ENCODE measurements at regions not wholly inside any gene's neighbourhood (a gene's known extent, or its start where the extent isn't known, plus 50 kb on each side); places are given as distances from the start of the nearest gene placed in this dataset.

DNA sequence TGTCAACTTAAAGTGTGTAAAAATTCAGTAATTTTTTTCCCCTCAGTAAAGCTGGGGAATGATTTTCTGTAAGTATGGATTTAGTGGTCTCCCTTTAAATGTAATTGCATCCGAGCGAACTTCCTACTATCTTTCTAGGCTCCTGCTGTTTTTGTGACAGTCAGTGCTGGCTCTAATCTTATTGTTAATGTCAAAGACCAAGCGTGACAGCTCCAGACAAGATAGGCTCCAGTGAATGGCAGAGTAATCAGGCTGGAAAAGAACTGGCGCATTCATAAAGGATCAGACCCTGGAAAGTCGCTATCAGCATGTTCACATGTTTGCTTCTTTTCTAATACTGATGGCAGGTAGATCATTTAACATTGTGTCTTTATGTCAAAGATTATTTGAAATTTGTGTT lies 908.0 kb upstream of the ATXN8OS start:
- WGBS, 2 donors: 61 to 65% methylated on average over 5 of the region's 5 CpGs
- DNase-seq: no peak
- TF ChIP-seq POLR2A (IDR thresholded peaks at IDR 0.05): no peak
- TF ChIP-seq, protein P1, sequence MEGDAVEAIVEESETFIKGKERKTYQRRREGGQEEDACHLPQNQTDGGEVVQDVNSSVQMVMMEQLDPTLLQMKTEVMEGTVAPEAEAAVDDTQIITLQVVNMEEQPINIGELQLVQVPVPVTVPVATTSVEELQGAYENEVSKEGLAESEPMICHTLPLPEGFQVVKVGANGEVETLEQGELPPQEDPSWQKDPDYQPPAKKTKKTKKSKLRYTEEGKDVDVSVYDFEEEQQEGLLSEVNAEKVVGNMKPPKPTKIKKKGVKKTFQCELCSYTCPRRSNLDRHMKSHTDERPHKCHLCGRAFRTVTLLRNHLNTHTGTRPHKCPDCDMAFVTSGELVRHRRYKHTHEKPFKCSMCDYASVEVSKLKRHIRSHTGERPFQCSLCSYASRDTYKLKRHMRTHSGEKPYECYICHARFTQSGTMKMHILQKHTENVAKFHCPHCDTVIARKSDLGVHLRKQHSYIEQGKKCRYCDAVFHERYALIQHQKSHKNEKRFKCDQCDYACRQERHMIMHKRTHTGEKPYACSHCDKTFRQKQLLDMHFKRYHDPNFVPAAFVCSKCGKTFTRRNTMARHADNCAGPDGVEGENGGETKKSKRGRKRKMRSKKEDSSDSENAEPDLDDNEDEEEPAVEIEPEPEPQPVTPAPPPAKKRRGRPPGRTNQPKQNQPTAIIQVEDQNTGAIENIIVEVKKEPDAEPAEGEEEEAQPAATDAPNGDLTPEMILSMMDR (IDR thresholded peaks at IDR 0.05): no peak

GRCh38 chr13:69198706-69199105 lies 908.9 kb upstream of the ATXN8OS start:
- no peak overlapping the region for H3K4me3 ChIP-seq
- H3K9me3 ChIP-seq: no peaks in the 10 kb centered on the region
- intact Hi-C loops (cut with DNase I; ENCODE audit: low total_unique reads): no loop called here
- WGBS, 2 donors: 92 to 97% methylated on average over 2 of the region's 2 CpGs
- H3K27me3 ChIP-seq: no peaks in the 10 kb centered on the region
- no peak for DNase-seq
- H3K4me1 ChIP-seq: no peaks in the 10 kb centered on the region
- TF ChIP-seq, protein P1 (IDR thresholded peaks at IDR 0.05): no peak
- TF ChIP-seq POLR2A (IDR thresholded peaks at IDR 0.05): no peak
- H3K27ac ChIP-seq: no peak overlapping the region
- no peaks in the 10 kb centered on the region for H3K36me3 ChIP-seq (ENCODE audit: low read depth, missing control alignments)

More for the DNA sequence above, 908.0 kb upstream of the ATXN8OS start:
- intact Hi-C loops (cut with DNase I; ENCODE audit: low total_unique reads): no loop called here
- Histone ChIP-seq H3K4me1 (no peaks in the 10 kb centered on the region), H3K36me3 (ENCODE audit: low read depth, missing control alignments) (no peaks in the 10 kb centered on the region), H3K9me3 (no peaks in the 10 kb centered on the region), H3K27me3 (no peaks in the 10 kb centered on the region), H3K27ac (no peak overlapping the region), H3K4me3 (no peak overlapping the region)

DNA sequence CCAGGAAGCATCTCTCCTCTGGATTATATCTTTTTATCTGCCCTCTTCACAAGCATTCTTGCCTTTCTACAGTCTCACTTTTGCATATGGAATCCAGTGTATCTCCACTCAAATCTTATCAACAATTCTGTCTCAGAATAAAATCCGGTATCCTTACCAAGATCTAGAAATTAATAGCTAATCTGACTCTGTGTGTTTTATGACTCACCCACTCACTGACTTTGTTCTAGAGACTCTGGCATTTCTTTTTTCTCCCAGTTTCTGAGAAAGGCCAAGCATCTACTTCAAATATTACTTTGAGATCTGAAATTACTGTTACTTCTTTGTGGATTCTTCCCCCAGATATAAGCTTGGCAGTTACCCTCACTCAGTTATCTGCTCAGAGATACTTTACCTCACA lies 913.5 kb upstream of the ATXN8OS start:
- no peaks in the 10 kb centered on the region for H3K36me3 ChIP-seq (ENCODE audit: low read depth, missing control alignments)
- no peaks in the 10 kb centered on the region for H3K27me3 ChIP-seq
- intact Hi-C loops (cut with DNase I; ENCODE audit: low total_unique reads): no loop called here
- WGBS, 2 donors: 76 to 97% methylated on average over 1 of the region's 1 CpG
- H3K4me3 ChIP-seq: no peak overlapping the region
- TF ChIP-seq, protein P1 (IDR thresholded peaks at IDR 0.05): no peak
- no peak for TF ChIP-seq POLR2A (IDR thresholded peaks at IDR 0.05)
- no peak overlapping the region for H3K27ac ChIP-seq
- no peak for DNase-seq
- H3K9me3 ChIP-seq: no peaks in the 10 kb centered on the region
- no peaks in the 10 kb centered on the region for H3K4me1 ChIP-seq

- Histone ChIP-seq H3K27me3 (no peaks in the 10 kb centered on the region), H3K27ac (no peak overlapping the region), H3K36me3 (ENCODE audit: low read depth, missing control alignments) (no peaks in the 10 kb centered on the region), H3K4me1 (no peaks in the 10 kb centered on the region), H3K9me3 (no peaks in the 10 kb centered on the region), H3K4me3 (no peak overlapping the region)
- intact Hi-C loops (cut with DNase I; ENCODE audit: low total_unique reads): no loop called here
- TF ChIP-seq POLR2A (IDR thresholded peaks at IDR 0.05): no peak
- TF ChIP-seq, protein P1 (IDR thresholded peaks at IDR 0.05): no peak
- no peak for DNase-seq
- WGBS, 2 donors: 61 to 69% methylated on average over 5 of the region's 5 CpGs
Measured at GRCh38 chr13:69180034-69180433, 927.6 kb upstream of the ATXN8OS start.

DNA sequence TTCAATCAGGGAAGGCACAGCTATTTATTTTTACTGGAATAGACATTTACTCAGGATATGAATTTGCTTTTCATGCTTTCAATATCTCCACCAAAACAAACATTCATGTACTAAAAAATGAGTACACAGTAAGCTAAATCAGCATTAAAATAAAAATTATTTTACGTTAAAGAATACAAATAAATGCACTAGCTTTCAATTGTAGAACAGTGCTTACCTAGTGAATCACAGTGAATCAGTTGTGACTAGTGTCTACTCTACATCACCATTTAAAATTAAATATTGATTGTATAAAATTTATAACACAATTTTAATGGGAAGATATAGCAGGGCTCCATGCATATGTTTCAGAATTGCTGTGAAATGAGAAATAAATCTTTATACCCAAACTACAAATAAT lies 929.6 kb upstream of the ATXN8OS start:
- DNase-seq: no peak
- Histone ChIP-seq H3K36me3 (ENCODE audit: low read depth, missing control alignments) (no peaks in the 10 kb centered on the region), H3K9me3 (no peaks in the 10 kb centered on the region), H3K4me3 (no peak overlapping the region), H3K4me1 (no peaks in the 10 kb centered on the region), H3K27me3 (no peaks in the 10 kb centered on the region), H3K27ac (no peak overlapping the region)
- intact Hi-C loops (cut with DNase I; ENCODE audit: low total_unique reads): no loop called here
- 86 to 93% methylated on average over 1 of the region's 1 CpG for WGBS, 2 donors
- TF ChIP-seq, protein P1 (IDR thresholded peaks at IDR 0.05): no peak
- TF ChIP-seq POLR2A (IDR thresholded peaks at IDR 0.05): no peak
